Gastrocnemius medialis (tissue), 4 donors: ENCODE measurements at regions not wholly inside any gene's neighbourhood (a gene's known extent, or its start where the extent isn't known, plus 50 kb on each side); places are given as distances from the start of the nearest gene placed in this dataset.
"Not testable (repeated sequence)": the region's sequence is repeated elsewhere in the genome, so short reads cannot be mapped to it uniquely, and the experiment has no call there.

Source experiments
- ATAC-seq, 2 donors: fragments of 150-250 bp; one replicate each; pipeline ENCODE4 v1.9.1; 2016
- DNase-seq, 2 donors: peaks; one replicate each; pipeline ENCODE4 v3.0.0-alpha.2; 2019
- H3K27ac ChIP-seq, 4 donors: fragments of 200-600 bp; sonication (generic); 1 replicate in 1 of 4; 2 replicates in 3 of 4; pipeline ENCODE4 v1.5.1; 2016 to 2018; ENCODE audit warnings: mild to moderate bottlenecking in 2 of 4, moderate library complexity in 1 of 4
- H3K27me3 ChIP-seq, 3 donors: fragments of 200-600 bp; sonication (generic) in 2 of 3; 1 replicate in 1 of 3; 2 replicates in 2 of 3; pipeline versions ENCODE4 v1.5.1 to v1.6.0; 2016 to 2019; ENCODE audit warnings: mild to moderate bottlenecking in 1 of 3, moderate library complexity in 1 of 3
- H3K36me3 ChIP-seq, 2 donors: fragments of 200-600 bp; sonication (generic) in 1 of 2; one replicate each; pipeline ENCODE4 v1.5.1; 2017 to 2018
- H3K4me1 ChIP-seq, 2 donors: fragments of 200-600 bp; sonication (generic) in 1 of 2; one replicate each; pipeline ENCODE4 v1.5.1; 2016 to 2017; ENCODE audit warnings: mild to moderate bottlenecking in 2 of 2
- H3K4me3 ChIP-seq, 4 donors: fragments of 200-600 bp; sonication (generic) in 3 of 4; 1 replicate in 1 of 4; 2 replicates in 3 of 4; pipeline ENCODE4 v1.5.1; 2016 to 2019; ENCODE audit warnings: mild to moderate bottlenecking in 2 of 4
- H3K9me3 ChIP-seq, 3 donors: fragments of 200-600 bp; sonication (generic) in 2 of 3; 1 replicate in 1 of 3; 2 replicates in 2 of 3; pipeline ENCODE4 v1.5.1; 2016 to 2019
- POLR2A ChIP-seq, 2 donors: fragments of 450-650 bp; IDR thresholded peaks; one replicate each; pipeline ENCODE4 v1.6.1; 2017; ENCODE audit warnings: antibody characterized with exemption in 2 of 2, mild to moderate bottlenecking in 2 of 2, moderate library complexity in 2 of 2
- in situ Hi-C, 4 donors: fragments of 200-750 bp; cut with MboI; loops; one replicate each; pipeline versions ENCODE4 v1.15.0 to v1.8.0; 2017; ENCODE audit warnings: low sequenced_read_pairs in 4 of 4
- intact Hi-C: fragments of 100-400 bp; cut with DNase I; formaldehyde crosslinking; loops from one replicate; pipeline ENCODE4 v1.15.1; 2023; ENCODE audit warnings: low total_unique reads
- TF ChIP-seq, protein P1 (sequence below), 5 experiments: fragments of 450-650 bp in 3 of 5; fragments of 200-600 bp in 2 of 5; sonication (generic) in 2 of 5; IDR thresholded peaks in 4 of 5; conservative IDR thresholded peaks in 1 of 5; 1 replicate in 4 of 5; 2 replicates in 1 of 5; pipeline ENCODE4 v1.5.1; 2016 to 2019; ENCODE audit warnings: antibody characterized with exemption in 5 of 5, mild to moderate bottlenecking in 3 of 5, moderate library complexity in 3 of 5

DNA sequence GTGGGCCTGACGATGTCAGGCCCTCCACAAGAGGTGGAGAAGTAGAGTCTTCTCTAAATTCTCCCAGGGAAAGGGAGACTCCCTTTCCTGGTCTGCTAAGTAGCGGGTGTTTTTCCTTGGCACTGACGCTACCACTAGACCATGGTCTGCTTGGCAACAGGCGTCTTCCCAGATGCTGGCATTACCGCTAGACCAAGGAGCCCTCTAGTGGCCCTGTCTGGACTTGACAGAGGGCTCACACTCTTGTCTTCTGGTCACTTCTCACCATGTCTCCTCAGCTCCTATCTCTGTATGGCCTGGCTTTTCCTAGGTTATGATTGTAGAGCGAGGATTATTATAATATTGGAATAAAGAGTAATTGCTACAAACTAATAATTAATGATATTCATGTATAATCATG lies 51.1 kb upstream of the RASSF6 start:
- H3K9me3 ChIP-seq, H3K36me3 ChIP-seq, H3K4me1 ChIP-seq, DNase-seq, ATAC-seq, H3K4me3 ChIP-seq, H3K27me3 ChIP-seq, intact Hi-C loops, H3K27ac ChIP-seq: not testable (repeated sequence)
- in situ Hi-C loops, result loop anchor here in 2 of 4 donors (25.0 kb wide), 1 partner anchor 466 kb away; no protein-coding TSS in a partner anchor

DNA sequence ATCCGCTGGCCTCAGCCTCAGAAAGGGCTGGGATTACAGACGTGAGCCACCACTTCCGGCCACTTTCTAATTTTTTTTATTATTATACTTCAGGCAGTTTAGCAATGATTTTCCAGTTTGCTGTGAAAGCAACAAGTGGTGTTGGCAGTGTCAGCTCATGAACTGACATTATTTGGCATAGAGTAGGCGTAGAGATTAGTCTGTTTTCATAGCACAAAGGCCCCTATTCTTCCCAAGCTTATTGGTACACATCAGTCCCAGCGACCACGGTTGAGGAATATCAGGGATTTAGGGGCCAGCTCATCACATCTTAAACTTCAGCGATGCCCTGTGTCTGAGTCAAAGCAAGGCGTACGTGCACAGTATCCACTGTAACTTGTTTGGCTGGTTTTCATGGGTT lies 53.0 kb upstream of the RASSF6 start:
- no peak overlapping the region for H3K27ac ChIP-seq
- no peaks in the 10 kb centered on the region for H3K9me3 ChIP-seq
- in situ Hi-C loops (loop anchor here in 2 of 4 donors (25.0 kb wide), 1 partner anchor 464 kb away; no protein-coding TSS in a partner anchor), intact Hi-C loops (no loop called here)
- no peak for DNase-seq
- H3K27me3 ChIP-seq, result no peaks in the 10 kb centered on the region
- no peak for TF ChIP-seq POLR2A (IDR thresholded peaks at IDR 0.05)
- TF ChIP-seq, protein P1, sequence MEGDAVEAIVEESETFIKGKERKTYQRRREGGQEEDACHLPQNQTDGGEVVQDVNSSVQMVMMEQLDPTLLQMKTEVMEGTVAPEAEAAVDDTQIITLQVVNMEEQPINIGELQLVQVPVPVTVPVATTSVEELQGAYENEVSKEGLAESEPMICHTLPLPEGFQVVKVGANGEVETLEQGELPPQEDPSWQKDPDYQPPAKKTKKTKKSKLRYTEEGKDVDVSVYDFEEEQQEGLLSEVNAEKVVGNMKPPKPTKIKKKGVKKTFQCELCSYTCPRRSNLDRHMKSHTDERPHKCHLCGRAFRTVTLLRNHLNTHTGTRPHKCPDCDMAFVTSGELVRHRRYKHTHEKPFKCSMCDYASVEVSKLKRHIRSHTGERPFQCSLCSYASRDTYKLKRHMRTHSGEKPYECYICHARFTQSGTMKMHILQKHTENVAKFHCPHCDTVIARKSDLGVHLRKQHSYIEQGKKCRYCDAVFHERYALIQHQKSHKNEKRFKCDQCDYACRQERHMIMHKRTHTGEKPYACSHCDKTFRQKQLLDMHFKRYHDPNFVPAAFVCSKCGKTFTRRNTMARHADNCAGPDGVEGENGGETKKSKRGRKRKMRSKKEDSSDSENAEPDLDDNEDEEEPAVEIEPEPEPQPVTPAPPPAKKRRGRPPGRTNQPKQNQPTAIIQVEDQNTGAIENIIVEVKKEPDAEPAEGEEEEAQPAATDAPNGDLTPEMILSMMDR (IDR thresholded peaks at IDR 0.05 in 4 of 5, conservative IDR thresholded peaks at IDR 0.05 in 1 of 5), result no peak
- no peaks in the 10 kb centered on the region for H3K36me3 ChIP-seq
- no peak for ATAC-seq
- no peak overlapping the region for H3K4me3 ChIP-seq
- peaks cover 0 to 13% of the 10 kb centered on the region in 2 donors for H3K4me1 ChIP-seq

DNA sequence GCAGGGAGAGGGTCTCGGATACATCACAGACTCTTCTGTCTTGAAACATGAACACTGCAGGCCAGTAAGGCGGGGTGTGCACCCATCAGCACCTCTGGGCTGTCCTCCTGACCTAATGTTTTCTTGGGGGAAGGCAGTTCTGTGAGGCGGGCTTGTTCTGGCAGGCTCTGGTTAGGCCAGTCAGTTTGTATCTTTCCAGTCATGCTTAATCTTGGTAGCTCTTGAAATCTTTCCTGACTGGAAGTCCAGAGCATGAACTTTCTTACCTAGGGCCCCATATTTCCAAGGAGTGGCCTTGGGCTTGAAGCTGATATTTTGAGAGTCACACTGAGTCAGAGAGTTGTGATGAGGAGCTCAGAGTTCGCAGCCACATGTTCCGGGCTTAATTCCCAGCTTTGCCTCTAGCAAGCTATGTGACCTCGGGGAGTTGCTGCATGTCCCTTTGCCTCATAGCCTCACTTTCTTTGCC lies 54.2 kb upstream of the RASSF6 start:
- H3K4me3 ChIP-seq, result no peak overlapping the region
- ATAC-seq (no peak), DNase-seq (no peak)
- no peaks in the 10 kb centered on the region for H3K36me3 ChIP-seq
- in situ Hi-C loops (loop anchor here in 2 of 4 donors (25.0 kb wide), 1 partner anchor 463 kb away; no protein-coding TSS in a partner anchor), intact Hi-C loops (no loop called here)
- no peak for TF ChIP-seq POLR2A (IDR thresholded peaks at IDR 0.05)
- TF ChIP-seq, protein P1 (IDR thresholded peaks at IDR 0.05 in 4 of 5, conservative IDR thresholded peaks at IDR 0.05 in 1 of 5), result no peak
- peaks cover 0 to 9% of the 10 kb centered on the region in 2 donors for H3K4me1 ChIP-seq
- H3K27me3 ChIP-seq, result no peaks in the 10 kb centered on the region
- H3K9me3 ChIP-seq, result no peaks in the 10 kb centered on the region
- H3K27ac ChIP-seq, result no peak overlapping the region

DNA sequence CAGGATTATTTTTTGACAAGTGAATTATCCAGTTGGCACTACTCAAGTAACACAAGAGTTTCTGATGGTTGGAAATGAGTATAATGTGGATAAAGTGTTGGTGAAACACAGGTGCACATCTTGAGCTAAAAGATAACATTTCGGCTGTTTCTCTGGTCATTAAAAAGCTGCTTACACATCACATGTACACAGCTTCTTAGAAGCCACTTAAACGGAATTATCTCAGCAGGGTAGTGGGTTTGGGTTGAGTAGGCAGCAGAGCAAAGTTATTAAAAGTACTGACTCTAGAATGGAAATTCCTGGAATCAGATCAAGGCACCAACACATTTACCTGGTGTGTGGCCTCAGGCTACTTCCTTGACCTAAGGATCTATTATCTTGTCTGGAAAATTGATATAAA lies 55.4 kb upstream of the RASSF6 start:
- no peak for DNase-seq
- ATAC-seq, result no peak
- no peak overlapping the region for H3K27ac ChIP-seq
- no peaks in the 10 kb centered on the region for H3K9me3 ChIP-seq
- no peaks in the 10 kb centered on the region for H3K27me3 ChIP-seq
- no peak overlapping the region for H3K4me3 ChIP-seq
- H3K36me3 ChIP-seq, result no peaks in the 10 kb centered on the region
- intact Hi-C loops (no loop called here), in situ Hi-C loops (no loop called here)
- TF ChIP-seq, protein P1 (IDR thresholded peaks at IDR 0.05 in 4 of 5, conservative IDR thresholded peaks at IDR 0.05 in 1 of 5), result no peak
- no peak for TF ChIP-seq POLR2A (IDR thresholded peaks at IDR 0.05)
- peaks cover 0 to 9% of the 10 kb centered on the region in 2 donors for H3K4me1 ChIP-seq

DNA sequence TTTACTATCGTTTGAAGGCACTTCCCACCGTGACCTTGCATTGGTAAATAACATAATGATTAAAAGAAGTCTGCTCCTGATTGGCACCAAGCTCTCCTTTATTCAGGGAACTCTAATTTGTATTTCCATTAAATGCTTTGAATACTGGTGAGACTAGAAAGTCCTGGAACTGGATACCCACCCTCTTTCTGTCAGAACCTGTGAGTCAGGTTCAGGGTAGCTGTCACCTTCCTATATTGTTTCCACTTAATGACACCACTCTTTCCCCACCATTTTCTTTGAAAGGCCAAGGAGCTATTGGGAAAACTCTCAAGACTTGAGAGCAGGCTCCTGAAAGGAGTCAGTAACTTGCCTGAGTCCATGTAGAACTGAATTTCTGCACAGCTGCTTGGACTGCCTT lies 55.9 kb upstream of the RASSF6 start:
- no peak for DNase-seq
- no peaks in the 10 kb centered on the region for H3K9me3 ChIP-seq
- no peak for TF ChIP-seq POLR2A (IDR thresholded peaks at IDR 0.05)
- TF ChIP-seq, protein P1 (IDR thresholded peaks at IDR 0.05 in 4 of 5, conservative IDR thresholded peaks at IDR 0.05 in 1 of 5), result no peak
- intact Hi-C loops, result no loop called here
- no peak overlapping the region for H3K4me3 ChIP-seq
- no peaks in the 10 kb centered on the region for H3K36me3 ChIP-seq
- ATAC-seq, result no peak
- in situ Hi-C loops, result no loop called here
- H3K27me3 ChIP-seq, result no peaks in the 10 kb centered on the region
- no peak overlapping the region for H3K27ac ChIP-seq
- peaks cover 0 to 9% of the 10 kb centered on the region in 2 donors for H3K4me1 ChIP-seq
